ENCODE measurements at regions not wholly inside any gene's neighbourhood (a gene's known extent, or its start where the extent isn't known, plus 50 kb on each side); places are given as distances from the start of the nearest gene placed in this dataset.
"Not testable (repeated sequence)": the region's sequence is repeated elsewhere in the genome, so short reads cannot be mapped to it uniquely, and the experiment has no call there.

GRCh38 chr17:5929721-5930120 is 140.5 kb upstream of the WSCD1 start:
- TF ChIP-seq CTCF (IDR thresholded peaks at IDR 0.05; ENCODE audit: borderline replicate concordance, extremely low read depth, low read length, poor library complexity, severe bottlenecking) (no peak), EZH2 (IDR thresholded peaks at IDR 0.05; ENCODE audit: borderline replicate concordance, low read depth, low read length, severe bottlenecking) (no peak)
- Histone ChIP-seq H3K36me3 (ENCODE audit: insufficient read depth, low read length) (no peaks in the 10 kb centered on the region), H3K9ac (ENCODE audit: low read depth, low read length) (no peak overlapping the region), H3K27me3 (ENCODE audit: insufficient read depth, low read length, poor library complexity) (no peaks in the 10 kb centered on the region), H2AFZ (ENCODE audit: low read depth, low read length) (no peak overlapping the region), H3K79me2 (ENCODE audit: insufficient read depth, low read length) (no peaks in the 10 kb centered on the region), H3K4me2 (ENCODE audit: insufficient read depth, low read length) (no peak overlapping the region), H3K4me1 (ENCODE audit: insufficient read depth, low read length) (no peaks in the 10 kb centered on the region), H3K27ac (ENCODE audit: low read length) (no peak overlapping the region), H3K9me3 (ENCODE audit: insufficient read depth, low read length, severe bottlenecking) (no peaks in the 10 kb centered on the region), H4K20me1 (ENCODE audit: insufficient read depth, low read length) (no peaks in the 10 kb centered on the region), H3K4me3 (ENCODE audit: low read depth in 1 of 2, low read length in 2 of 2) (no peak overlapping the region)
- DNase-seq (no peak), ATAC-seq (ENCODE audit: insufficient read depth, low read depth) (no peak)

- H3K36me3 ChIP-seq (ENCODE audit: insufficient read depth, low read length); H3K4me3 ChIP-seq (ENCODE audit: low read depth in 1 of 2, low read length in 2 of 2); H3K4me2 ChIP-seq (ENCODE audit: insufficient read depth, low read length); ATAC-seq (ENCODE audit: insufficient read depth, low read depth); H3K79me2 ChIP-seq (ENCODE audit: insufficient read depth, low read length); H4K20me1 ChIP-seq (ENCODE audit: insufficient read depth, low read length); H3K4me1 ChIP-seq (ENCODE audit: insufficient read depth, low read length); H3K27me3 ChIP-seq (ENCODE audit: insufficient read depth, low read length, poor library complexity); H3K9me3 ChIP-seq (ENCODE audit: insufficient read depth, low read length, severe bottlenecking); H2AFZ ChIP-seq (ENCODE audit: low read depth, low read length); H3K27ac ChIP-seq (ENCODE audit: low read length); H3K9ac ChIP-seq (ENCODE audit: low read depth, low read length); DNase-seq: not testable (repeated sequence)
Measured at GRCh38 chr17:5930555-5930954, 139.6 kb upstream of the WSCD1 start.

GRCh38 chr17:5931616-5932015 is 138.6 kb upstream of the WSCD1 start:
- no peak overlapping the region for H3K27ac ChIP-seq (ENCODE audit: low read length)
- no peak overlapping the region for H2AFZ ChIP-seq (ENCODE audit: low read depth, low read length)

GRCh38 chr17:5933430-5933829 is 136.7 kb upstream of the WSCD1 start:
- Histone ChIP-seq H3K27me3 (ENCODE audit: insufficient read depth, low read length, poor library complexity) (no peaks in the 10 kb centered on the region), H3K27ac (ENCODE audit: low read length) (no peak overlapping the region), H3K36me3 (ENCODE audit: insufficient read depth, low read length) (no peaks in the 10 kb centered on the region), H3K4me3 (ENCODE audit: low read depth in 1 of 2, low read length in 2 of 2) (no peak overlapping the region), H3K9ac (ENCODE audit: low read depth, low read length) (no peak overlapping the region), H3K79me2 (ENCODE audit: insufficient read depth, low read length) (no peaks in the 10 kb centered on the region), H4K20me1 (ENCODE audit: insufficient read depth, low read length) (no peaks in the 10 kb centered on the region), H3K9me3 (ENCODE audit: insufficient read depth, low read length, severe bottlenecking) (no peaks in the 10 kb centered on the region), H2AFZ (ENCODE audit: low read depth, low read length) (no peak overlapping the region), H3K4me1 (ENCODE audit: insufficient read depth, low read length) (no peaks in the 10 kb centered on the region), H3K4me2 (ENCODE audit: insufficient read depth, low read length) (no peak overlapping the region)
- no peak for DNase-seq
- no peak for TF ChIP-seq EZH2 (IDR thresholded peaks at IDR 0.05; ENCODE audit: borderline replicate concordance, low read depth, low read length, severe bottlenecking)
- TF ChIP-seq CTCF (IDR thresholded peaks at IDR 0.05; ENCODE audit: borderline replicate concordance, extremely low read depth, low read length, poor library complexity, severe bottlenecking): no peak
- no peak for ATAC-seq (ENCODE audit: insufficient read depth, low read depth)

More at GRCh38 chr17:5931616-5932015, 138.6 kb upstream of the WSCD1 start:
- TF ChIP-seq CTCF (IDR thresholded peaks at IDR 0.05; ENCODE audit: borderline replicate concordance, extremely low read depth, low read length, poor library complexity, severe bottlenecking): no peak
- no peak for TF ChIP-seq EZH2 (IDR thresholded peaks at IDR 0.05; ENCODE audit: borderline replicate concordance, low read depth, low read length, severe bottlenecking)
- no peak for ATAC-seq (ENCODE audit: insufficient read depth, low read depth)
- H3K4me1 ChIP-seq (ENCODE audit: insufficient read depth, low read length): no peaks in the 10 kb centered on the region
- H3K79me2 ChIP-seq (ENCODE audit: insufficient read depth, low read length): no peaks in the 10 kb centered on the region
- H3K9me3 ChIP-seq (ENCODE audit: insufficient read depth, low read length, severe bottlenecking): no peaks in the 10 kb centered on the region
- H3K4me3 ChIP-seq (ENCODE audit: low read depth in 1 of 2, low read length in 2 of 2): no peak overlapping the region
- H3K27me3 ChIP-seq (ENCODE audit: insufficient read depth, low read length, poor library complexity): no peaks in the 10 kb centered on the region
- H3K36me3 ChIP-seq (ENCODE audit: insufficient read depth, low read length): no peaks in the 10 kb centered on the region
- DNase-seq: no peak
- no peak overlapping the region for H3K9ac ChIP-seq (ENCODE audit: low read depth, low read length)
- H3K4me2 ChIP-seq (ENCODE audit: insufficient read depth, low read length): no peak overlapping the region
- H4K20me1 ChIP-seq (ENCODE audit: insufficient read depth, low read length): no peaks in the 10 kb centered on the region
